ENCODE measurements at regions not wholly inside any gene's neighbourhood (a gene's known extent, or its start where the extent isn't known, plus 50 kb on each side); places are given as distances from the start of the nearest gene placed in this dataset.

GRCh38 chr5:52428977-52429489 lies 358.7 kb upstream of the ITGA1 start:
- no peak for TF ChIP-seq GATA3 (IDR thresholded peaks at IDR 0.05; ENCODE audit: low read depth, low read length)
- no peak for TF ChIP-seq GATA2 (IDR thresholded peaks at IDR 0.05; ENCODE audit: low read depth, low read length)

Data from SH-SY5Y (cell line).